OCI-LY7 (cell line): ENCODE measurements at regions not wholly inside any gene's neighbourhood (a gene's known extent, or its start where the extent isn't known, plus 50 kb on each side); places are given as distances from the start of the nearest gene placed in this dataset.

Experiments used
- EZH2phosphoT487 ChIP-seq: fragments of 200-600 bp; sonication (generic); IDR thresholded peaks from 2 replicates; pipeline ENCODE4 v1.6.1; 2018; ENCODE audit warnings: low read depth, borderline replicate concordance, mild to moderate bottlenecking, mixed run types, antibody characterized with exemption, low read length, moderate library complexity, mixed read lengths
- TF ChIP-seq, protein P1 (sequence below): fragments of 200-600 bp; sonication (generic); conservative IDR thresholded peaks from 2 replicates; pipeline ENCODE4 v1.5.1; 2014; ENCODE audit warnings: mild to moderate bottlenecking, antibody characterized with exemption, low read length, moderate library complexity, mixed read lengths

DNA sequence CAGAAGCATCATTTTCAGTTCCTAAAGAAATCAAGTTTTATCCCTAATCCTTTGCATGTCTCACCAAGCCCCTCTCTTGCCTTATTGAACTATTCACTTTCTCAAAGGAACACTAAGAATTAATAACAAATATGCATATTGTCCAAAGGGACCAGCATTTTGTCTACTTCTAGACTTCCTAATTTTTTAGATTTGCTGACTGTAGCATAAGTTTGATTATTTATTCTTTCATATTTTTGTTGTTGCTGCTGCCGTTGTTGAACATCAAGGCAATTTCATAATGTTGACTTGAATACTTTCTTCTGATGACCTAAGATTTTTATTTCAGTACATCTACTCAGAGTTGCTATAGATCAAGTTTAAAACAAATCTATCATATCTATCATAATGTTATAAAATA is 111.2 kb upstream of the HAPLN1 start:
- TF ChIP-seq, protein P1, sequence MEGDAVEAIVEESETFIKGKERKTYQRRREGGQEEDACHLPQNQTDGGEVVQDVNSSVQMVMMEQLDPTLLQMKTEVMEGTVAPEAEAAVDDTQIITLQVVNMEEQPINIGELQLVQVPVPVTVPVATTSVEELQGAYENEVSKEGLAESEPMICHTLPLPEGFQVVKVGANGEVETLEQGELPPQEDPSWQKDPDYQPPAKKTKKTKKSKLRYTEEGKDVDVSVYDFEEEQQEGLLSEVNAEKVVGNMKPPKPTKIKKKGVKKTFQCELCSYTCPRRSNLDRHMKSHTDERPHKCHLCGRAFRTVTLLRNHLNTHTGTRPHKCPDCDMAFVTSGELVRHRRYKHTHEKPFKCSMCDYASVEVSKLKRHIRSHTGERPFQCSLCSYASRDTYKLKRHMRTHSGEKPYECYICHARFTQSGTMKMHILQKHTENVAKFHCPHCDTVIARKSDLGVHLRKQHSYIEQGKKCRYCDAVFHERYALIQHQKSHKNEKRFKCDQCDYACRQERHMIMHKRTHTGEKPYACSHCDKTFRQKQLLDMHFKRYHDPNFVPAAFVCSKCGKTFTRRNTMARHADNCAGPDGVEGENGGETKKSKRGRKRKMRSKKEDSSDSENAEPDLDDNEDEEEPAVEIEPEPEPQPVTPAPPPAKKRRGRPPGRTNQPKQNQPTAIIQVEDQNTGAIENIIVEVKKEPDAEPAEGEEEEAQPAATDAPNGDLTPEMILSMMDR: no peak
- no peak for TF ChIP-seq EZH2phosphoT487
